Heart left ventricle (tissue), 16 donors: ENCODE measurements at regions not wholly inside any gene's neighbourhood (a gene's known extent, or its start where the extent isn't known, plus 50 kb on each side); places are given as distances from the start of the nearest gene placed in this dataset.

Experiments used
- ATAC-seq, 4 donors: fragments of 200-7000 bp; cut with Tn5 transposase; one replicate each; pipeline ENCODE4 v1.9.1; 2020 to 2022; ENCODE audit warnings: moderate library complexity in 4 of 4, mild to moderate bottlenecking in 3 of 4, moderate number of reproducible peaks in 1 of 4
- DNase-seq, 5 donors: peaks; one replicate each; pipeline ENCODE4 v3.0.0-alpha.2; 2020
- H3K27ac ChIP-seq, 12 donors: fragments of 200-600 bp; sonication (generic) in 4 of 12; one replicate each; pipeline versions ENCODE4 v1.5.0 to v1.8.0; 2016 to 2022; ENCODE audit warnings: mild to moderate bottlenecking in 2 of 12
- H3K27me3 ChIP-seq, 9 donors: fragments of 200-600 bp; sonication (generic) in 2 of 9; one replicate each; pipeline versions ENCODE4 v1.5.1 to v1.8.0; 2016 to 2022; ENCODE audit warnings: mild to moderate bottlenecking in 3 of 9
- H3K36me3 ChIP-seq, 9 donors: fragments of 200-600 bp; sonication (generic) in 2 of 9; one replicate each; pipeline versions ENCODE4 v1.5.0 to v1.8.0; 2018 to 2022; ENCODE audit warnings: mild to moderate bottlenecking in 2 of 9
- H3K4me1 ChIP-seq, 12 donors: fragments of 200-600 bp; sonication (generic) in 4 of 12; one replicate each; pipeline versions ENCODE4 v1.5.0 to v1.8.0; 2016 to 2022; ENCODE audit warnings: mild to moderate bottlenecking in 3 of 12
- H3K4me3 ChIP-seq, 12 donors: fragments of 200-600 bp; sonication (generic) in 4 of 12; one replicate each; pipeline versions ENCODE4 v1.5.0 to v1.8.0; 2017 to 2022; ENCODE audit warnings: mild to moderate bottlenecking in 9 of 12, moderate library complexity in 4 of 12
- H3K9me3 ChIP-seq, 12 donors: fragments of 200-600 bp; sonication (generic) in 4 of 12; one replicate each; pipeline versions ENCODE4 v1.5.0 to v1.8.0; 2016 to 2022; ENCODE audit warnings: mild to moderate bottlenecking in 1 of 12
- POLR2A ChIP-seq, 2 donors: fragments of 450-650 bp; IDR thresholded peaks; one replicate each; pipeline ENCODE4 v1.6.1; 2017; ENCODE audit warnings: antibody characterized with exemption in 2 of 2, mild to moderate bottlenecking in 2 of 2, moderate library complexity in 2 of 2
- WGBS, 4 donors: extraction: QIAGEN DNeasy Blood & Tissue Kit in 2 of 4; methylation state at CpG; one replicate each; pipeline versions ENCODE4 v1.1.5 to v1.1.7; 2013 to 2018; 5-methylcytosine and 5-hydroxymethylcytosine counted together
- intact Hi-C, 10 donors: fragments of 100-400 bp; cut with DNase I; formaldehyde crosslinking; loops; one replicate each; pipeline versions ENCODE4 v1.11.1 to v1.14.2; 2022
- TF ChIP-seq, protein P1 (sequence below), 12 donors: fragments of 200-600 bp; sonication (generic) in 4 of 12; IDR thresholded peaks; one replicate each; pipeline versions ENCODE4 v1.5.0 to v1.8.0; 2018 to 2022; ENCODE audit warnings: antibody characterized with exemption in 12 of 12, mild to moderate bottlenecking in 5 of 12
- donor health status: ischemic (EF 13 %, LVEDD 7.1; RV severe dilation, severe dysfunction).
- donor health status: healthy with polysubstance abuse.
- donor health status: DM: no; HTN: yes; CAD: no.
- donor health status: DM: no; HTN: no; CAD: no.
- donor health status: ischemic (EF 25% LVEDD 6.9; RV normal size, moderate dysfunction).
- donor health status: ischemic (EF 25% LVEDD 5.7; RV mildly dilated, moderate dysfunction).
- donor health status: healthy.
- donor health status: DM: yes; HTN: yes; CAD: no.
- donor health status: ischemic (EF 35%, LVEDD 5.7; RV mildly dilated, moderate dysfunction).
- donor health status: nonischemic (EF 11% LVEDD 7.7; RV severe dilation, severe dysfunction).
- donor health status: DM: yes; HTN: yes; CAD: no.
- donor health status: PGD.
- donor health status: ischemic (EF 29% LVEDD 5.4; RV normal size, mild dysfunction).
- donor health status: nonischemic (EF 23%, LVEDD 6.1; RV moderate dilation, normal function).

DNA sequence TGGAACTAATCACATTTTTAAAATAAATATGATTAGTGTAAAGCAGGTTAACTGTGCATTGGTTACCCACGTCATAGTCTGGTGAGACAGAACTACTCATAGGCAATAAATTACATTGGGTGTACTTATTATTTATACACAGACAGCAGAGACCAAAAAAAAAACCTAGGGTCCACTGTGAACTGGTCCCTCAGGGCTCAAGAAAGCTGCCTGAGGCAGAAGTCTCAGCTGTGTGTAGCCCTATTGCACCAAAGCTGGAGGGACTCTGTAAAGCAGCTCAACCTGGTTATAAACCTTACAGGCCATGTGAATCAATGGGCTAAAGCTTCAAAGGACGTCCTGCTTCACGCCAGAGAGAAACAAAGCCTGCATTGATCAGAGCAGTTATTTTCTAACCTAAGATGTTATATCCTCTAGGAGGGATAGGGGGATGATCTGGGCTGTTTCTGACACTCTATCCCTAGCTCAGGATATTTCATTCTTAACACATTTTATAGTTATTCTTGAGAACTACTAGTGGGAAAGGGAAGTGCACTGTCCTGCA is 432.2 kb upstream of the ANO3 start:
- intact Hi-C loops = no loop called here
- 77 to 87% (median 79%) methylated on average over 2 to 3 of the region's 3 CpGs for WGBS, 4 donors

DNA sequence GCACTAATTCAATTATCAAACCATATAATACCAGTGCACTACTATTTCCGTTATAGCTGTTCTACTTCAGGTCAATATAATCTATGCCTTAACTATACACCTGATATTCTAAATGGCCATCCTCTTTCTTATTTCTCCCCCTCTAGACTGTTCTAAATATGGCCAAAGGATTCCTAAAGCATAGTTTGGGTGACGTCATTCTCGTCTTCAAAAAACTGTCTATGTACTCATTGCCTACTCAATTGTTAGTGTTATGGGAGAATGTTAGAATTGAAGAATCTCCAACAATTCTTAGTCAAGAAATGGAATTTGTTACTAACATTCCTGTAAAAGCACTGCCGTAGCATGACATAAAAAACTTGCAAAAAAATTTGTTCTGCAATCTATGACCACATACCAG is 431.1 kb upstream of the ANO3 start:
- ATAC-seq (no peak), DNase-seq (no peak)
- WGBS, 4 donors = 92 to 97% (median 94%) methylated on average over 4 of the region's 4 CpGs
- no peak for TF ChIP-seq POLR2A (IDR thresholded peaks at IDR 0.05)
- TF ChIP-seq, protein P1, sequence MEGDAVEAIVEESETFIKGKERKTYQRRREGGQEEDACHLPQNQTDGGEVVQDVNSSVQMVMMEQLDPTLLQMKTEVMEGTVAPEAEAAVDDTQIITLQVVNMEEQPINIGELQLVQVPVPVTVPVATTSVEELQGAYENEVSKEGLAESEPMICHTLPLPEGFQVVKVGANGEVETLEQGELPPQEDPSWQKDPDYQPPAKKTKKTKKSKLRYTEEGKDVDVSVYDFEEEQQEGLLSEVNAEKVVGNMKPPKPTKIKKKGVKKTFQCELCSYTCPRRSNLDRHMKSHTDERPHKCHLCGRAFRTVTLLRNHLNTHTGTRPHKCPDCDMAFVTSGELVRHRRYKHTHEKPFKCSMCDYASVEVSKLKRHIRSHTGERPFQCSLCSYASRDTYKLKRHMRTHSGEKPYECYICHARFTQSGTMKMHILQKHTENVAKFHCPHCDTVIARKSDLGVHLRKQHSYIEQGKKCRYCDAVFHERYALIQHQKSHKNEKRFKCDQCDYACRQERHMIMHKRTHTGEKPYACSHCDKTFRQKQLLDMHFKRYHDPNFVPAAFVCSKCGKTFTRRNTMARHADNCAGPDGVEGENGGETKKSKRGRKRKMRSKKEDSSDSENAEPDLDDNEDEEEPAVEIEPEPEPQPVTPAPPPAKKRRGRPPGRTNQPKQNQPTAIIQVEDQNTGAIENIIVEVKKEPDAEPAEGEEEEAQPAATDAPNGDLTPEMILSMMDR (IDR thresholded peaks at IDR 0.05) = no peak
- no peaks in the 10 kb centered on the region for H3K27me3 ChIP-seq
- H3K36me3 ChIP-seq = no peaks in the 10 kb centered on the region
- H3K4me1 ChIP-seq = no peaks in the 10 kb centered on the region
- H3K27ac ChIP-seq = no peak overlapping the region
- intact Hi-C loops = no loop called here
- H3K9me3 ChIP-seq = no peaks in the 10 kb centered on the region
- H3K4me3 ChIP-seq = no peak overlapping the region

More for the DNA sequence above, 432.2 kb upstream of the ANO3 start:
- no peak for DNase-seq
- H3K27me3 ChIP-seq = no peaks in the 10 kb centered on the region
- H3K36me3 ChIP-seq = no peaks in the 10 kb centered on the region
- H3K9me3 ChIP-seq = no peaks in the 10 kb centered on the region
- TF ChIP-seq, protein P1 (IDR thresholded peaks at IDR 0.05) = no peak
- no peaks in the 10 kb centered on the region for H3K4me1 ChIP-seq
- H3K4me3 ChIP-seq = no peak overlapping the region
- H3K27ac ChIP-seq = no peak overlapping the region
- ATAC-seq = no peak

DNA sequence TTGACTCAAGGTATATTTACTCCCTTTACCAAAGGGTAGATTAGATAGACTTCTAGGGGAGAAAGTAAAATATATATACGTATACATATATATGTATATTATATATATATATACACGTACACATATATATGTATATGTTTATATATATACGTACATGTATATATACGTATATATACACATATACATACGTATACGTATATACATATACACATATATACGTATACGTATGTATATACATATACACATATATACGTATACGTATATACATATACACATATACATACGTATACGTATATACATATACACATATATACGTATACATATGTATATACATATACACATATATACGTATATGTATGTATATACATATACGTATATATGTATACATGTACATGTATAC is 430.5 kb upstream of the ANO3 start:
- 89 to 94% (median 92%) methylated on average over 15 of the region's 15 CpGs for WGBS, 4 donors
- H3K27me3 ChIP-seq = no peaks in the 10 kb centered on the region
- intact Hi-C loops = no loop called here
- TF ChIP-seq POLR2A (IDR thresholded peaks at IDR 0.05) = no peak
- TF ChIP-seq, protein P1 (IDR thresholded peaks at IDR 0.05) = no peak
- no peak overlapping the region for H3K27ac ChIP-seq
- no peaks in the 10 kb centered on the region for H3K36me3 ChIP-seq
- no peak for DNase-seq
- H3K4me3 ChIP-seq = no peak overlapping the region
- ATAC-seq = no peak
- no peaks in the 10 kb centered on the region for H3K4me1 ChIP-seq
- no peaks in the 10 kb centered on the region for H3K9me3 ChIP-seq

DNA sequence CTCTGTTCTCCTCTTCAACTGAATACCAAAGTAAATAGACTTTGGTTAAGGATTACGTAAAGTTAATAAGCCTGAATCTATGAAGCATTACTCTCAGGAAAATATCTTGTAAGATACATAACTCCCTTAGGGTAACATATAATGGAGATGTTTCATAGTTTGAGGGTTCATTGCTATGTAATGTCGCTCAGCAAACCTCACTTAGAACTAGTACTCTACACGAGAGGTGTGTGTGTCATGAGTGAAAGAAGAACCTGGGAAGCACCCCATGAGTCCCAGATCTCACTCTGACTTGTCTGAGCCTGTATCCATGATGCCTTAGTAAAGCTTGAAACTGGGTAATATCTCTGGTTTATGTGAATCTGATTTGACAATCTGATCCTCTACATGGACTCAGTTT is 429.5 kb upstream of the ANO3 start:
- 45 to 91% (median 72%) methylated on average over 3 of the region's 3 CpGs for WGBS, 4 donors
- no peaks in the 10 kb centered on the region for H3K36me3 ChIP-seq
- no peaks in the 10 kb centered on the region for H3K27me3 ChIP-seq
- intact Hi-C loops = no loop called here
- no peak for DNase-seq
- no peaks in the 10 kb centered on the region for H3K4me1 ChIP-seq
- peaks cover 0 to 3% (median 0%) of the 10 kb centered on the region in 12 donors for H3K9me3 ChIP-seq
- no peak overlapping the region for H3K4me3 ChIP-seq
- no peak for ATAC-seq
- TF ChIP-seq, protein P1 (IDR thresholded peaks at IDR 0.05) = no peak
- TF ChIP-seq POLR2A (IDR thresholded peaks at IDR 0.05) = no peak
- no peak overlapping the region for H3K27ac ChIP-seq
